ENCODE measurements at regions not wholly inside any gene's neighbourhood (a gene's known extent, or its start where the extent isn't known, plus 50 kb on each side); places are given as distances from the start of the nearest gene placed in this dataset.

GRCh38 chr4:157897855-157898370 is 274.9 kb downstream of the GASK1B start:
- TF ChIP-seq, protein P1, sequence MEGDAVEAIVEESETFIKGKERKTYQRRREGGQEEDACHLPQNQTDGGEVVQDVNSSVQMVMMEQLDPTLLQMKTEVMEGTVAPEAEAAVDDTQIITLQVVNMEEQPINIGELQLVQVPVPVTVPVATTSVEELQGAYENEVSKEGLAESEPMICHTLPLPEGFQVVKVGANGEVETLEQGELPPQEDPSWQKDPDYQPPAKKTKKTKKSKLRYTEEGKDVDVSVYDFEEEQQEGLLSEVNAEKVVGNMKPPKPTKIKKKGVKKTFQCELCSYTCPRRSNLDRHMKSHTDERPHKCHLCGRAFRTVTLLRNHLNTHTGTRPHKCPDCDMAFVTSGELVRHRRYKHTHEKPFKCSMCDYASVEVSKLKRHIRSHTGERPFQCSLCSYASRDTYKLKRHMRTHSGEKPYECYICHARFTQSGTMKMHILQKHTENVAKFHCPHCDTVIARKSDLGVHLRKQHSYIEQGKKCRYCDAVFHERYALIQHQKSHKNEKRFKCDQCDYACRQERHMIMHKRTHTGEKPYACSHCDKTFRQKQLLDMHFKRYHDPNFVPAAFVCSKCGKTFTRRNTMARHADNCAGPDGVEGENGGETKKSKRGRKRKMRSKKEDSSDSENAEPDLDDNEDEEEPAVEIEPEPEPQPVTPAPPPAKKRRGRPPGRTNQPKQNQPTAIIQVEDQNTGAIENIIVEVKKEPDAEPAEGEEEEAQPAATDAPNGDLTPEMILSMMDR (IDR thresholded peaks at IDR 0.05; ENCODE audit: low read depth, low read length, poor library complexity, severe bottlenecking), result no peak
- TF ChIP-seq EZH2phosphoT487 (IDR thresholded peaks at IDR 0.05; ENCODE audit: borderline replicate concordance, low read length), result no peak

All from DOHH2 (cell line).